OCI-LY7 (cell line): ENCODE measurements at regions not wholly inside any gene's neighbourhood (a gene's known extent, or its start where the extent isn't known, plus 50 kb on each side); places are given as distances from the start of the nearest gene placed in this dataset.

Experiments
- EZH2phosphoT487 ChIP-seq: fragments of 200-600 bp; sonication (generic); IDR thresholded peaks from 2 replicates; pipeline ENCODE4 v1.6.1; 2018; ENCODE audit warnings: low read depth, borderline replicate concordance, mild to moderate bottlenecking, mixed run types, antibody characterized with exemption, low read length, moderate library complexity, mixed read lengths
- TF ChIP-seq, protein P1 (sequence below): fragments of 200-600 bp; sonication (generic); conservative IDR thresholded peaks from 2 replicates; pipeline ENCODE4 v1.5.1; 2014; ENCODE audit warnings: mild to moderate bottlenecking, antibody characterized with exemption, low read length, moderate library complexity, mixed read lengths

DNA sequence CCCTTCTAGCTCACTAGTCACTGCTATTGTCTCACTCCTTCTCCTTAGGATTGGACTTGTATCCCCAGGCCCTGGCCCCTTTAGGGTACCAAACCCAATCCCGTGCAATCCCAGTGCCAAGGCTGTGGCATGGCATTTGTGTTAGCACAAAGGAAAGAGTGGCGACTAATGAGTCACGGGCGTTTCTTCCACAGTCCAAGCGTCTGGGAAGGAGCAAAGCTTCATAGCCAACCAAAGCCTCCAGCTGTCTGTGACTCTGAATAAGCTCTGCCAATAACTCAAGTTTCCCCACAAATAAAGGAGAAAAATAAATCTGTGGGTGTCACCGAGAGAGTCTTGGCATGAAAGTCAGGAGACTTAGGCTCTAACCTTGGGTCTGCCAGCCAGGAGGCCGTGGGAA, 54.6 kb upstream of the COX10 start:
- TF ChIP-seq, protein P1, sequence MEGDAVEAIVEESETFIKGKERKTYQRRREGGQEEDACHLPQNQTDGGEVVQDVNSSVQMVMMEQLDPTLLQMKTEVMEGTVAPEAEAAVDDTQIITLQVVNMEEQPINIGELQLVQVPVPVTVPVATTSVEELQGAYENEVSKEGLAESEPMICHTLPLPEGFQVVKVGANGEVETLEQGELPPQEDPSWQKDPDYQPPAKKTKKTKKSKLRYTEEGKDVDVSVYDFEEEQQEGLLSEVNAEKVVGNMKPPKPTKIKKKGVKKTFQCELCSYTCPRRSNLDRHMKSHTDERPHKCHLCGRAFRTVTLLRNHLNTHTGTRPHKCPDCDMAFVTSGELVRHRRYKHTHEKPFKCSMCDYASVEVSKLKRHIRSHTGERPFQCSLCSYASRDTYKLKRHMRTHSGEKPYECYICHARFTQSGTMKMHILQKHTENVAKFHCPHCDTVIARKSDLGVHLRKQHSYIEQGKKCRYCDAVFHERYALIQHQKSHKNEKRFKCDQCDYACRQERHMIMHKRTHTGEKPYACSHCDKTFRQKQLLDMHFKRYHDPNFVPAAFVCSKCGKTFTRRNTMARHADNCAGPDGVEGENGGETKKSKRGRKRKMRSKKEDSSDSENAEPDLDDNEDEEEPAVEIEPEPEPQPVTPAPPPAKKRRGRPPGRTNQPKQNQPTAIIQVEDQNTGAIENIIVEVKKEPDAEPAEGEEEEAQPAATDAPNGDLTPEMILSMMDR: no peak
- TF ChIP-seq EZH2phosphoT487: no peak
